HG03159 (cell line): ENCODE measurements at regions not wholly inside any gene's neighbourhood (a gene's known extent, or its start where the extent isn't known, plus 50 kb on each side); places are given as distances from the start of the nearest gene placed in this dataset.
"Not testable (repeated sequence)": the region's sequence is repeated elsewhere in the genome, so short reads cannot be mapped to it uniquely, and the experiment has no call there.

Experiments
- ATAC-seq: cut with Tn5 transposase; IDR thresholded peaks from one replicate; pipeline ENCODE4 v1.9.1; 2021; ENCODE audit warnings: mild to moderate bottlenecking, moderate library complexity; ENCODE audit not compliant: unreplicated experiment

- no peak for ATAC-seq
Measured at GRCh38 chr12:38016602-38017001, 300.0 kb upstream of the ALG10B start.

DNA sequence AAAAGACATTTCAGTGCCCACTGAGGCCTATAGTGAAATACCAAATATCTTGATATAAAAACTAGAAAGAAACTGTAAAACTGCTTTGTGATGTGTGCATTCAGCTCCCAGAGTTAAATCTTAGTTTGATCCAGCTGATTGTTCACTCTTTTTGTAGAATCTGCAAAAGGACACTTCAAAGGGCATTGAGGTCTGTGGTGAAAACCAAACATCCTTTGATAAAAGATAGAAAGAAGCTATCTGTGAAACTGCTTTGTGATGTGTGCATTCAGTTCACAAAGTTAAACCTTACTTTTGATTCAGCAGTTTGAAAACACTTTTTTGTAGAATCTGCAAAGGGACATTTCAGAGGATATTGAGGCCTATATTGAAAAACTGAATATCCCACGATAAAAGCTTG is 290.7 kb upstream of the ALG10B start:
- no peak for ATAC-seq

- ATAC-seq: no peak
Measured at GRCh38 chr12:38053113-38053512, 263.5 kb upstream of the ALG10B start.

DNA sequence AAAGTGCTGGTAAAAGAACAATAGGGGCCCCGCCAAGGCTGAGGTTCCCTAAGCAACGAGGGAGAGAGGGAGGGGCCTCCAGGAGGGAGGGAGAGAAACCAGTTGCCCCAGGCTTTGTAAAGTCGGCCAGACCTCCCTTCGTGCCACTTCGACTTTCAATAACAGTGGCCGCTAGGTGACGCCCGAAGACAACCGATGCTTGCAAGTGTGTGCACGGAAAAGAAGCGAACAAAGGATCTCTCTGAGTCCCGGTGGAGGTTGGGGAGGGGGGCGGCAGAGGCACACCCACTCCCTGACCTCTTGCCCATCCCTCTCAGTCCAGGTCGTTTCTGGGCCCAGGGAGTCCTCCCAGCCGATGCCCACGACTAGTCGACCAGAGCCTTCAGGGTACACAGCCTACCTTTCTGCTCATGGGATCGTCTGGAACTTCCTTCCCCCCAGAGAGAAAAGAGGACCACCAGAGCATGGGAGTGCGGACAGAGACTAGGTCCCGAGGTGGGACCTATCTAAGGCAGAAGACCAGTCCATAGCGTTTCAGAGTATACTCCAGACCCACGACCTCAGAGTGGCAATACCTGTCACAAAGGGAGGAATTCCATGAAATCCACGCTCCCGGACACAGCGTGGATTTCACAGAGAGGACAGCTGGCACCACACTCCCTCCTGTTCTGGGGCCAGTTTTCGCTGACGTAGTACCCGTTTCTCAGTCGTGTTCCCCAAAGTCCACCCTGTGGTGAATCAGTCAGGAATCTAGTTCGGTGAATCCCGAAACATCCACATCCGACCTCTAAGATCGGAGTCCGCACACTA is 262.7 kb upstream of the ALG10B start:
- ATAC-seq: no peak

DNA sequence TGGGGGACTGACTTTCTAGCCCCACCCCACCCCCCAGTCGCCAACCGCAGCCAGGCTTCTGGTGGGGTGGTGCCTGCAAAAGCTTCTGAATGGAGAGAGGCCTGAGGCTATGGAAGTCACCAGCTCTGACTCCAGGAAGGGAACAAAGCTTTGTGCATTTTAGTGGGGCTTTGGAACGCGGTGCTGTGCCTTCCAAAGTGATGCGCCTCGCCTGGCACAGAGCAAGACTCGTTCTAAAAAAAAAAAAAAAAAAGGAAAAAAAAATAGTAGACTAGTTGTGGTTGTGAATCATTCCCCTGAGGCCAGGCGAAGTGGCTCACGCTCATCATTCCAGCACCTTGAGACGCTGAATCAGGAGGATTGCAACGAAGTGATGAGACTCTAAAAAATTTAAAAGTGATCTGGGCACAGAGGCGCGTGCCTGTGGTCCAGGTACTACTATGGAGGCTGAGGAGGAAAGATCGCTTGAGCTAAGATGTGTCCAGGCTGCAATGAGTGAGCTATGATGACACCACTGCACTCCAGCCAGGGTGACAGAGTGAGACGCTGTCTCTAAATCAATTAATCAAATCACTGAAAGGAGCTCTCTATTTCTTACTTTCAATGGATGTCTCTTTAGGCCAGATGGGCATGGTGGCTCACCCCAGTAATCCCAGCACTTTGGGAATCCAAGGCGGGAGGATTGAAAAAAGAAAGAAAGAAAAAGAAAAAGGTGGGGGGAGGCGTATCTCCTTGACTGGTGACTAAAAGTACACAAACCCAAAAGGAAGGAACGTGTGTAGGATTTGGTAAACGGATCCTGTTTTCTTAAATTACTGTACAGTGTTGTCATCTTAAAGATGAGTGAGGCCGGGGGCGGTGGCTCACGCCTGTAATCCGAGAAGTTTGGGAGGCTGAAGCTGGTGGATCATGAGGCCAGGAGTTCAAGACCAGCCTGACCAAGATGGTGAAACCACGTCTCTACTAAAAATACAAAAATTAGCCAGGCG is 259.6 kb upstream of the ALG10B start:
- ATAC-seq: no peak

DNA sequence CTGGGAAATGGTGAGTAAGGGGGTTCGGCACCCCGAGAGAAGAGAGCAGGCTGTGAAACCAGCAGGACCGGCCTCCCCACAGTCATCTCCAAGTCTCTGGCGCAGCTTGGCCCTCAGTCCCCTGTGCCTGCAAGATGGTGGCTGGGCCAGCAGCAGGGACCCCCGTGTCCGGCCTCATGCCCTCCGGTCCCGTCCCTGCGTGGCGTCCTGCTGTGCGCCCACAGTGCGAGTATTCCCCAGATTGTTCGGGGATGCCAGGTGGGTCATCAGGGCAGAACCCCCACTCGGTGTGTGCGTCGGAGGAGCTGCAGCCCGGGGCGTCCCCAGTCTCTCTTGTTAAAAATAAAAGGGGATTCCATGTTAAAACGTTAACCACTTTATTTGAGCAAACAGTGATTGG is 216.9 kb upstream of the ALG10B start:
- ATAC-seq: no peak

GRCh38 chr12:38101753-38102152 is 214.8 kb upstream of the ALG10B start:
- no peak for ATAC-seq

DNA sequence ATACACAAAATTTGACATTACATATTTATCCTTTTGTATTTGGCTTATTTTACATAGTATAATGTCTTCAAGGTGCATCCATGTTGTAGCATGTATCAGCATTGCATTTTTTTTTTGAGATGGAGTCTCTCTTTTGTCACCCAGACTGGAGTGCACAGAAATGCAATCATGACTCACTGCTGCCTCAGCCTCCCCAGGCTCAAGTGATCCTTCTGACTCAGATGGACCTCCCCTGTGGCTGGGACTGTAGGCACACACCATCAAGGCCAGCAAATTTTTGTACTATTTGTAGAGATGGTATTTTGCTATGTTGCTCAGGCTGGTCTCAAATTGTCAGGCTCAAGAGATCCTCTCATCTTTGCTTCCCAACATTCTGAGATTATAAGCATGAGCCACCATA is 214.4 kb upstream of the ALG10B start:
- no peak for ATAC-seq

GRCh38 chr12:38110026-38110699 is 206.4 kb upstream of the ALG10B start:
- ATAC-seq: no peak

GRCh38 chr12:38113991-38114390 is 202.6 kb upstream of the ALG10B start:
- no peak for ATAC-seq

DNA sequence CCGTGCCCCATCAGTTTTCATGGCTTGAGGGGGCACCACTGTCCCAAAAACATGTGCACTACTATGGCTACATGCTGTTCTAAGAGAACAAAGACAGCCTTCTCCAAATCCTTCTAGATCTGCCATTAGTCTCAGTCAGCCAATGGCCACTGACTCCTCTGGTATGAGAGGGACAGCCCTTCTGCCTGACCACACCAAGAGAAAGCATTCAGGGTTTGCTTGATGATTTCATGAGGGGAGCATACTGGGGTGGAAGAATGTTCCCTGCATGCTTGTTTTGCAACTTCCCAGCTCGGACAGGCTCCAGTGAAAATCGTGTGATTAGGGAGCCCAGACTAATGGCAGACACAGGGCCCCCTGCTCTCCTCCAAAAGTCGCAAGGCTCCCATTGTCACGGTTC is 199.6 kb upstream of the ALG10B start:
- no peak for ATAC-seq

DNA sequence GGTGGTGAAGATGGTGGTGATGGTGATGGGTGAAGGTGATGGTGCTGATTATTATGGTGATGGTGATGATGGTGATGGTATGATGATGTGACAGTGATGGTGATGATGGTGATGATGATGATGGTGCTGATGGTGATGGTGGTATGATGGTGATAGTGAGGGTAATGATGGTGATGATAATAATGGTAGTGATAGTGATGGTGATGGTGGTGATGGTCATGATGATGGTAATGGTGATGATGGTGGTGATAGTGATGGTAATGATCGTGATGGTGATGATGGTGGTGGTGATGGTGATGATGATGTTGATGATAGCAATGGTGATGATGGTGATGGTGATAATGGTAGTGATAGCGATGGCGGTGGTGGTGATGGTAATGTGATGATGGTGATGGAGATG is 197.9 kb upstream of the ALG10B start:
- ATAC-seq: no peak

DNA sequence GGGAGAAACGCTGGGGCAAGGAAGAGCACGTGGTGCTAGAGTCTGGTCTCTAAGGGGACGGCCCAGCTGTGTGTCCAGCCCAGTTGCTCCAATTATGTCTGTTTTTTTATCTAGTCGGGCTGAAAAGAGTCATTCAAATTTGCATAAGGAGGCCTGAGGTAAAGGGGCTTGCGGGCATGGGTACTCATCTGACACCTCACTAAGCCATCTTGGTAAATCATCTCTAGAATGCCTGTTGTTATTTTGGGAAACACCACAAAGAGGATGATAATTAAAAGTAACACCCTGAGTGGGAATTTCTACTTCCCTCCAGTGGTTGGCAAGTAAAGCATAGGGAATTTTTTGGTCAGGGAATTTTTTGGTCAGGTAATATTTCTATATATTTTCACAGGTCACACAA is 196.1 kb upstream of the ALG10B start:
- no peak for ATAC-seq

DNA sequence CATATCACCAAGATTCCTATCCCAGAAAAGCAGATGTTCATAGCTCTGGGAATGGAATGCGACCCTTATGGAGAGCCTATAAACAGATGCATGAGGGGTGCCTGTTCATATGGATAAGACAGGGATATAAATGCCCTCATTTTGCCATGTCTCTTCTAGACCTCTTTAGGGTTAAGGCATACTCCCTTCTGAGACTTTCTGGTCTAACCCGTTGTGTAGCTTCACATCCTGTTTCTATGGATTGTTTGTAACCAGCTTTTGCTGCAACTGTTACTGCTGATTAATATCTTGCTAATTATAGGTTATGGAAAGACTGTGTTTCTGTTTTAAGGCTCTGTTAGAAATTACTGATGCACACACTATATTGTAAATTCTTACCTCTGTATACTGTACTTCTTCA is 193.5 kb upstream of the ALG10B start:
- ATAC-seq: not testable (repeated sequence)

- no peak for ATAC-seq
Measured at GRCh38 chr12:38123566-38124246, 192.9 kb upstream of the ALG10B start.

GRCh38 chr12:38124247-38125012 is 192.1 kb upstream of the ALG10B start:
- ATAC-seq: no peak

- ATAC-seq: no peak
Measured at GRCh38 chr12:38132139-38132538, 184.4 kb upstream of the ALG10B start.

- no peak for ATAC-seq
Measured at GRCh38 chr12:38137287-38137686, 179.3 kb upstream of the ALG10B start.

- ATAC-seq: no peak
Measured at GRCh38 chr12:38137716-38138115, 178.9 kb upstream of the ALG10B start.
